ENCODE measurements at regions not wholly inside any gene's neighbourhood (a gene's known extent, or its start where the extent isn't known, plus 50 kb on each side); places are given as distances from the start of the nearest gene placed in this dataset.

DNA sequence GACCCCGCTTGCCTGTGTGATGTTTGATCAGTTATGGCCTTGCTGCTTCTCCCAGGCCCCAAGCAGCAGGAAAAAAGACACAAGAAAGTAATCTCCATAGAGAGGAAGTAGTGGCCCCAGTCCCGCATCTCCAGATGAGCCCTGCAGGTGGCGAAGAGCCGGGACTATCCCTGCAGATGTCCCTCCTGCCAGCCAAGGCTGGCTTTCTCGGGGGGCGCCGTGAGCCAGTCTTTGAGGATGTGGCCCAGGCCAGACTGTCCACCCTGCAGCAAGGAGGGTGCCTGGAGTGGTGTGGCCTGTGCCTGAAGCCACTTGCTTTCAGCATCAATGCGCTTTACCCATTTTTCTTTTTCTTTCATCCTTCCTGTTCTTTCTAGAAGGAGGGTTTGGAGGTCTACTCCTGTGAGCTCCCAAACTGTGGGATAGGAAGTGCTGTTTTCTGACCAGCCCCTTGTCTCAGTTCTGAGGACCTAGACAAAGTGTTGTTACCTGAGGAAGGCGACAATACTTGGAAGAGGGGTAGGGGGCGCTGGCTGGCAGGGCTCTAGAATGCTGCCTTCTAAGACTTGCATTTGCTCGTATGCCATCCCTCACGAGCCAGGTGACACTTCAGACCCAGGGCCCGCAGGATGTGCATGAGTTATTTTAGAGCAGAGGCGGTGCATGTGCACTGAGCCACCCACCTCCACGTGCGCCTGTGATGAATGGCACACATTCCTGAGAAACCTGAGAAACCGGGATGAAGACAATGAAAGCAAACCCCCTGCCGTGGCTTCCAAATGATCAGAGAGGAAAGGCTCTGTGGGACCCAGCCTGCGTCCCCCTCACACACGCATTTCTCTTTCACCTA lies 255.8 kb downstream of the FBXO15 start:
- DNase-seq (ENCODE audit: low spot score, unreplicated experiment): peak; percentile 23
- H3K4me3 Mint-ChIP-seq (ENCODE audit: low read depth): no peak overlapping the region

DNA sequence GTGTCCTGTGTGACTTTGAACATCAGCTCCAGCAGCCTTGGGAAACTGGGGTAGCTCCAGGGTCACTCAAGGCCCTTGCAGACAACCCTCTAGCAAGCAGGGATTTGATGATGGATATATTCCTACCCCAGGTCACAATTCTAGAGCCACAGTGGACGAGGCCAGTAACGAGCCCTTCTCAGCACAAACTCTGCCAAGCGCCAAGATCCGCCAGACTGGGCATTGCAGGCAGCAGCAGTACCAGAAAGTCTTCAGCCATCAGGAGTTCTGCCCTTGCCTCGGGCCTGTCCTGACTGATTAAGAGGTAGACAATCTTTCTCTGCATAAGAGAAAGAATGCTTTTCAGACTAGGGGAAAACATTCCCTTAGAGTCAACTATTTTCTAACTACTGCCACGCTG lies 259.1 kb downstream of the FBXO15 start:
- no peak overlapping the region for H3K4me3 Mint-ChIP-seq (ENCODE audit: low read depth)
- H3K27me3 Mint-ChIP-seq: no peaks in the 10 kb centered on the region
- H3K9me3 Mint-ChIP-seq (ENCODE audit: low read depth): no peaks in the 10 kb centered on the region
- DNase-seq (ENCODE audit: low spot score, unreplicated experiment): no peak
- H3K27ac Mint-ChIP-seq: no peak overlapping the region
- H3K36me3 Mint-ChIP-seq (ENCODE audit: insufficient read depth): no peaks in the 10 kb centered on the region
- H3K4me1 Mint-ChIP-seq (ENCODE audit: low read depth): peaks cover 25% of the 10 kb centered on the region
- TF ChIP-seq, protein P1, sequence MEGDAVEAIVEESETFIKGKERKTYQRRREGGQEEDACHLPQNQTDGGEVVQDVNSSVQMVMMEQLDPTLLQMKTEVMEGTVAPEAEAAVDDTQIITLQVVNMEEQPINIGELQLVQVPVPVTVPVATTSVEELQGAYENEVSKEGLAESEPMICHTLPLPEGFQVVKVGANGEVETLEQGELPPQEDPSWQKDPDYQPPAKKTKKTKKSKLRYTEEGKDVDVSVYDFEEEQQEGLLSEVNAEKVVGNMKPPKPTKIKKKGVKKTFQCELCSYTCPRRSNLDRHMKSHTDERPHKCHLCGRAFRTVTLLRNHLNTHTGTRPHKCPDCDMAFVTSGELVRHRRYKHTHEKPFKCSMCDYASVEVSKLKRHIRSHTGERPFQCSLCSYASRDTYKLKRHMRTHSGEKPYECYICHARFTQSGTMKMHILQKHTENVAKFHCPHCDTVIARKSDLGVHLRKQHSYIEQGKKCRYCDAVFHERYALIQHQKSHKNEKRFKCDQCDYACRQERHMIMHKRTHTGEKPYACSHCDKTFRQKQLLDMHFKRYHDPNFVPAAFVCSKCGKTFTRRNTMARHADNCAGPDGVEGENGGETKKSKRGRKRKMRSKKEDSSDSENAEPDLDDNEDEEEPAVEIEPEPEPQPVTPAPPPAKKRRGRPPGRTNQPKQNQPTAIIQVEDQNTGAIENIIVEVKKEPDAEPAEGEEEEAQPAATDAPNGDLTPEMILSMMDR (IDR thresholded peaks at IDR 0.05; ENCODE audit: unreplicated experiment): no peak

More for the DNA sequence above, 255.8 kb downstream of the FBXO15 start:
- Mint-ChIP-seq H3K27ac (peak overlapping the region; percentile 66), H3K9me3 (ENCODE audit: low read depth) (no peaks in the 10 kb centered on the region), H3K36me3 (ENCODE audit: insufficient read depth) (no peaks in the 10 kb centered on the region), H3K4me1 (ENCODE audit: low read depth) (peaks cover 54% of the 10 kb centered on the region), H3K27me3 (no peaks in the 10 kb centered on the region)
- TF ChIP-seq, protein P1 (IDR thresholded peaks at IDR 0.05; ENCODE audit: unreplicated experiment): peak; percentile 51

DNA sequence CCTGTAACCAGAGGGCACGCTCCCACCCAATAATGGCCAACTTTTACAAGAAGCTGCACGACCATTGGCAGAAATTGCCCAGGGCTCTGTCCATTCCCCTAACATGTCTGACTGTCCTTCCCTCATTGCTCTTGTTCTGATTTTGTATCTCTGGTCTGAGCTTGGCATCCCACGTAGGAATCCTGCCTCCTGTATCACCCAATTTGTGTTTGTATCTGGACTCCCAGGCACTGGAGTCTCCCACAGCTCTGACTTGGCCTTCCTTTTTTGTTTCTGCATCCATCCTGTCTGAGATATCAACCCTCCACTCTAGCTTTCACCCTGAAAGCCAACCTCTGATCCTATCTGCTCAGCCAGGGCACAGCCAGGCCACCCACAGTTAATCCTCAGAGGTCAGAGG lies 259.8 kb downstream of the FBXO15 start:
- H3K4me1 Mint-ChIP-seq (ENCODE audit: low read depth): peaks cover 20% of the 10 kb centered on the region
- H3K27me3 Mint-ChIP-seq: no peaks in the 10 kb centered on the region
- H3K4me3 Mint-ChIP-seq (ENCODE audit: low read depth): no peak overlapping the region
- H3K36me3 Mint-ChIP-seq (ENCODE audit: insufficient read depth): no peaks in the 10 kb centered on the region
- no peaks in the 10 kb centered on the region for H3K9me3 Mint-ChIP-seq (ENCODE audit: low read depth)
- no peak overlapping the region for H3K27ac Mint-ChIP-seq
- no peak for DNase-seq (ENCODE audit: low spot score, unreplicated experiment)
- TF ChIP-seq, protein P1 (IDR thresholded peaks at IDR 0.05; ENCODE audit: unreplicated experiment): no peak

DNA sequence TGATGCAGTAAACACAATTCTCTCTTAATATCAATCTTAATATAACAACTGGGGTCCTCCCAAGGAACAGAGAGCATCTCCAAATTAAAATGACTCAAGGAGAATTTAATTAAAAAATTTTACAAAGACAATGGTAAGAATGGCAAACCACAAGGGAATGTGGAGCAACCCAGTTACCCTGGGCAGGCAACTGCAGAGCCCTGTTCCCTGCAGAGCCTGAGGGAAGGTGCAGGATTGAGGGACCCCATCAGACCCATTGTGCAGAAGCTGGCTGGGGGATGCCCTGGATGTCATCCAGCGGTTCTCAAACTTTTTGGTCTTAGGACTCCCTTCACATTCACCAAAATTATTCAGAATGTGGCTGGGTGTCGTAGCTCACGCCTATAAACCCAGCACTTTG lies 262.8 kb downstream of the FBXO15 start:
- no peak for DNase-seq (ENCODE audit: low spot score, unreplicated experiment)
- peaks cover 7% of the 10 kb centered on the region for H3K9me3 Mint-ChIP-seq (ENCODE audit: low read depth)
- no peak overlapping the region for H3K27ac Mint-ChIP-seq
- no peak overlapping the region for H3K4me3 Mint-ChIP-seq (ENCODE audit: low read depth)
- no peaks in the 10 kb centered on the region for H3K36me3 Mint-ChIP-seq (ENCODE audit: insufficient read depth)
- H3K4me1 Mint-ChIP-seq (ENCODE audit: low read depth): no peaks in the 10 kb centered on the region
- TF ChIP-seq, protein P1 (IDR thresholded peaks at IDR 0.05; ENCODE audit: unreplicated experiment): no peak
- no peaks in the 10 kb centered on the region for H3K27me3 Mint-ChIP-seq

DNA sequence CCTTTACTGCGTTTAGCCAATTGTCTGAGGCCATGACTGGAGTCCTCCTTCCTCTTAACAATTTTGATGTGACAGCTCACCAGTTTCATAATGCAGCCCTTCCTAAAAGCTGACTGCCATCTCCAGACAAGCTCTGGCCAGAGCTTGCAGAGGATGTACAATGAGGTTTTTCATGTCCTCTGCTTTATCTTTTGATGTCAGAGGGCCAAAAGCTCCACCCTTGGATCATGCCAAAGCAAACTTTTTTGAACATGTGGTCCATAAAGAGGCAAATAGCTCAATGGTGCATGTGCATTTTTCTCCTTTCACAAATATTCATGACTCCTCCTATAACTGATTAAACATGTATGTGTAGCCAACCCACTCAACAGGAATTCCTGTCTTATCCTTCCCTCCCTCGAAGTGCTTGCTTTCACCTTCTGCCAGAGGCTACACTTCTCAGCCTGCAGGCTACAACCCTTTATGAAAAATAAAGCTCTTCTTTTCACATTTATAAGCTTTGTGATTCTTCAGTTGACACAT lies 266.2 kb downstream of the FBXO15 start:
- Mint-ChIP-seq H3K36me3 (ENCODE audit: insufficient read depth) (no peaks in the 10 kb centered on the region), H3K9me3 (ENCODE audit: low read depth) (peaks cover 7% of the 10 kb centered on the region), H3K27ac (no peak overlapping the region), H3K27me3 (no peaks in the 10 kb centered on the region), H3K4me1 (ENCODE audit: low read depth) (peaks cover 3% of the 10 kb centered on the region), H3K4me3 (ENCODE audit: low read depth) (no peak overlapping the region)
- TF ChIP-seq, protein P1 (IDR thresholded peaks at IDR 0.05; ENCODE audit: unreplicated experiment): no peak
- no peak for DNase-seq (ENCODE audit: low spot score, unreplicated experiment)

All from progenitor cell of endocrine pancreas (in vitro differentiated cells).